Motor neuron (in vitro differentiated cells): ENCODE measurements at regions not wholly inside any gene's neighbourhood (a gene's known extent, or its start where the extent isn't known, plus 50 kb on each side); places are given as distances from the start of the nearest gene placed in this dataset.

ENCODE experiments used
- ATAC-seq, 8 experiments: fragments of 200-7000 bp; cut with Tn5 transposase; replicated peaks in 6 of 8; 2 replicates each; pipeline ENCODE4 v1.8.0; 2021; ENCODE audit warnings: mild to moderate bottlenecking in 8 of 8, moderate library complexity in 8 of 8
- H3K27ac ChIP-seq, 2 donors: fragments of 250-450 bp; sonication (Bioruptor Pico); 2 replicates each; pipeline ENCODE4 v1.9.0; 2021; ENCODE audit warnings: antibody characterized with exemption in 2 of 2, mild to moderate bottlenecking in 2 of 2, moderate library complexity in 1 of 2
- H3K4me1 ChIP-seq, 2 donors: fragments of 250-450 bp; sonication (Bioruptor Pico); replicated peaks in 1 of 2; 2 replicates each; pipeline ENCODE4 v1.6.1; 2021; ENCODE audit warnings: antibody characterized with exemption in 2 of 2, mild to moderate bottlenecking in 2 of 2, moderate library complexity in 1 of 2
- H3K4me3 ChIP-seq, 5 donors: fragments of 250-450 bp; sonication (Bioruptor Pico); 2 replicates each; pipeline ENCODE4 v1.9.0; 2021; ENCODE audit warnings: antibody characterized with exemption in 5 of 5, mild to moderate bottlenecking in 5 of 5, moderate library complexity in 4 of 5
- WGBS, 10 experiments: fragments of 450-650 bp; shearing (Covaris generic); methylation state at CpG; one replicate each; pipeline ENCODE4 v1.0.0; 2022; 5-methylcytosine and 5-hydroxymethylcytosine counted together
- in situ Hi-C, 9 experiments: fragments of 400-800 bp; cut with MboI; loops; one replicate each; pipeline ENCODE4 v1.15.0; 2021; ENCODE audit warnings: low sequenced_read_pairs in 9 of 9, low pct_unique_long_range_greater_than_20kb in 2 of 9; ENCODE audit not compliant: unreplicated experiment in 9 of 9

- ATAC-seq = peak in 2 of 8 experiments; percentile 59 to 73
- in situ Hi-C loops = no loop called here
- no peaks in the 10 kb centered on the region for H3K4me1 ChIP-seq
- no peak overlapping the region for H3K4me3 ChIP-seq
- no peak overlapping the region for H3K27ac ChIP-seq
- 0 to 88% (median 40%) methylated on average over 1 to 3 of the region's 3 CpGs for WGBS, 10 experiments
These were observed 252.4 kb upstream of the BCHE start for GRCh38 chr3:166089575-166089974.

- ATAC-seq = no peak
- WGBS, 10 experiments = 21 to 94% (median 83%) methylated on average over 2 to 4 of the region's 4 CpGs
- H3K27ac ChIP-seq = no peak overlapping the region
- in situ Hi-C loops = no loop called here
- no peaks in the 10 kb centered on the region for H3K4me1 ChIP-seq
- H3K4me3 ChIP-seq = no peak overlapping the region
These were observed 248.1 kb upstream of the BCHE start for GRCh38 chr3:166085164-166085856.

GRCh38 chr3:166080096-166080495, 242.9 kb upstream of the BCHE start:
- H3K27ac ChIP-seq = no peak overlapping the region
- no peaks in the 10 kb centered on the region for H3K4me1 ChIP-seq
- H3K4me3 ChIP-seq = no peak overlapping the region
- in situ Hi-C loops = no loop called here
- no peak for ATAC-seq
- 0 to 100% (median 80%) methylated on average over 1 to 2 of the region's 2 CpGs; no CpG with 5 or more reads in 1 of the 10 experiments for WGBS, 10 experiments

- no peaks in the 10 kb centered on the region for H3K4me1 ChIP-seq
- no peak overlapping the region for H3K4me3 ChIP-seq
- no peak overlapping the region for H3K27ac ChIP-seq
- in situ Hi-C loops = no loop called here
- ATAC-seq = no peak
These were observed 234.6 kb upstream of the BCHE start for GRCh38 chr3:166071831-166072230.

GRCh38 chr3:166064476-166064875, 227.3 kb upstream of the BCHE start:
- WGBS, 10 experiments = 0 to 100% (median 92%) methylated on average over 2 to 4 of the region's 4 CpGs
- no peaks in the 10 kb centered on the region for H3K4me1 ChIP-seq

GRCh38 chr3:166060789-166061479, 223.7 kb upstream of the BCHE start:
- H3K4me3 ChIP-seq = no peak overlapping the region
- H3K4me1 ChIP-seq = no peaks in the 10 kb centered on the region
- WGBS, 10 experiments = 28 to 100% methylated on average over 2 of the region's 2 CpGs; no CpG with 5 or more reads in 8 of the 10 experiments
- ATAC-seq = peak in 1 of 8 experiments; percentile 25
- no peak overlapping the region for H3K27ac ChIP-seq
- in situ Hi-C loops = no loop called here

More at GRCh38 chr3:166064476-166064875, 227.3 kb upstream of the BCHE start:
- Histone ChIP-seq H3K4me3 (no peak overlapping the region), H3K27ac (no peak overlapping the region)
- in situ Hi-C loops = no loop called here
- ATAC-seq = no peak

GRCh38 chr3:166052440-166052839, 215.2 kb upstream of the BCHE start:
- ATAC-seq = peak in 1 of 8 experiments; percentile 24
- Histone ChIP-seq H3K4me3 (no peak overlapping the region), H3K4me1 (no peaks in the 10 kb centered on the region), H3K27ac (no peak overlapping the region)
- in situ Hi-C loops = no loop called here
- 0 to 100% (median 60%) methylated on average over 1 to 3 of the region's 5 CpGs; no CpG with 5 or more reads in 1 of the 10 experiments for WGBS, 10 experiments

GRCh38 chr3:166029507-166029906, 192.3 kb upstream of the BCHE start:
- in situ Hi-C loops = no loop called here
- Histone ChIP-seq H3K4me3 (no peak overlapping the region), H3K27ac (no peak overlapping the region), H3K4me1 (no peaks in the 10 kb centered on the region)
- WGBS, 10 experiments = 0 to 100% (median 38%) methylated on average over 1 of the region's 3 CpGs; no CpG with 5 or more reads in 6 of the 10 experiments
- no peak for ATAC-seq

GRCh38 chr3:166013073-166013679, 176.0 kb upstream of the BCHE start:
- H3K27ac ChIP-seq = no peak overlapping the region
- no peak overlapping the region for H3K4me3 ChIP-seq
- H3K4me1 ChIP-seq = no peaks in the 10 kb centered on the region
- WGBS, 10 experiments = 0 to 40% (median 12%) methylated on average over 1 of the region's 1 CpG
- in situ Hi-C loops = loop anchor here in 2 of 9 experiments (25.0 kb wide), 2 partner anchors 1024 to 1349 kb away; no protein-coding TSS in a partner anchor
- no peak for ATAC-seq

GRCh38 chr3:166011771-166012170, 174.5 kb upstream of the BCHE start:
- no peak overlapping the region for H3K27ac ChIP-seq
- no peaks in the 10 kb centered on the region for H3K4me1 ChIP-seq
- 0 to 100% (median 81%) methylated on average over 1 of the region's 1 CpG; no CpG with 5 or more reads in 2 of the 10 experiments for WGBS, 10 experiments
- no peak overlapping the region for H3K4me3 ChIP-seq
- ATAC-seq = no peak
- in situ Hi-C loops = loop anchor here in 2 of 9 experiments (25.0 kb wide), 2 partner anchors 1026 to 1351 kb away; no protein-coding TSS in a partner anchor

GRCh38 chr3:166005126-166005525, 167.9 kb upstream of the BCHE start:
- ATAC-seq = no peak
- in situ Hi-C loops = loop anchor here in 2 of 9 experiments (25.0 kb wide), 2 partner anchors 1032 to 1357 kb away; no protein-coding TSS in a partner anchor
- Histone ChIP-seq H3K4me1 (no peaks in the 10 kb centered on the region), H3K27ac (no peak overlapping the region), H3K4me3 (no peak overlapping the region)
- 0 to 100% (median 100%) methylated on average over 1 of the region's 1 CpG; no CpG with 5 or more reads in 1 of the 10 experiments for WGBS, 10 experiments

GRCh38 chr3:165994293-165994692, 157.1 kb upstream of the BCHE start:
- in situ Hi-C loops = no loop called here
- no peak for ATAC-seq
- 20 to 100% (median 100%) methylated on average over 1 of the region's 1 CpG; no CpG with 5 or more reads in 5 of the 10 experiments for WGBS, 10 experiments
- H3K4me3 ChIP-seq = no peak overlapping the region
- H3K4me1 ChIP-seq = no peaks in the 10 kb centered on the region
- H3K27ac ChIP-seq = no peak overlapping the region

GRCh38 chr3:165984589-165984988, 147.4 kb upstream of the BCHE start:
- no peak overlapping the region for H3K27ac ChIP-seq
- H3K4me1 ChIP-seq = no peaks in the 10 kb centered on the region
- ATAC-seq = no peak
- in situ Hi-C loops = no loop called here
- WGBS, 10 experiments = 0 to 86% (median 36%) methylated on average over 1 of the region's 1 CpG
- no peak overlapping the region for H3K4me3 ChIP-seq
